ENCODE measurements at regions not wholly inside any gene's neighbourhood (a gene's known extent, or its start where the extent isn't known, plus 50 kb on each side); places are given as distances from the start of the nearest gene placed in this dataset.

- TF ChIP-seq CTCF (IDR thresholded peaks at IDR 0.05; ENCODE audit: poor library complexity) (no peak), EZH2phosphoT487 (IDR thresholded peaks at IDR 0.05; ENCODE audit: low read depth, severe bottlenecking, unreplicated experiment) (no peak)
Observed at GRCh38 chr1:106756752-106757151, 299.7 kb upstream of the PRMT6 start.
